ENCODE measurements at regions not wholly inside any gene's neighbourhood (a gene's known extent, or its start where the extent isn't known, plus 50 kb on each side); places are given as distances from the start of the nearest gene placed in this dataset.
"Not testable (repeated sequence)": the region's sequence is repeated elsewhere in the genome, so short reads cannot be mapped to it uniquely, and the experiment has no call there.

DNA sequence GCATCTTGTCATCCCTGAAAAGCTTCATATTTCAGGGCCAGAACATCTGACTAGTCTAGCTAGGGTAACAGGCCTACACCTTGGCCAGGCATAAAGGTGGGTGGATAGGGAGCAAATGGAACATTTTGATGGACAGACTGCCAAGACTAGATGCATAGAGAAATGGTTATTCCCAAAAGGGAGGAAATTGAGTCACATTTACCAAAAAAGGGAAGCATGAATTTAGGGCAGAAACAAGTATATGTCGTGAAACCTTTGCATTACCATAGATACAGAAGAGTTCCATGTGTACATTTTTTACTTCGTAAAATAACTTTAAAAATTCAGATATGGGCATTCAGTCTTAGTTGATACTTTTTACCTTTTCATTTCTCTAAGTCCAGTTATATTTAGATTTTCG, 101.3 kb upstream of the ZEB2 start:
- H3K27ac ChIP-seq (ENCODE audit: low read depth, low read length): no peak overlapping the region
- H3K9ac ChIP-seq (ENCODE audit: low read length): no peak overlapping the region
- no peaks in the 10 kb centered on the region for H3K27me3 ChIP-seq (ENCODE audit: control insufficient read depth, insufficient read depth, low read length)
- H3K36me3 ChIP-seq (ENCODE audit: control insufficient read depth, insufficient read depth, low read length): no peaks in the 10 kb centered on the region
- peaks cover 3% of the 10 kb centered on the region; the same call in 1 of the 2 replicates for H3K4me1 ChIP-seq (ENCODE audit: control insufficient read depth, insufficient read depth, low read length)
- peaks cover 12% of the 10 kb centered on the region for H3K9me3 ChIP-seq (ENCODE audit: control insufficient read depth, insufficient read depth, low read depth, low read length)
- no peak overlapping the region for H3K4me3 ChIP-seq (ENCODE audit: low read depth, low read length)

DNA sequence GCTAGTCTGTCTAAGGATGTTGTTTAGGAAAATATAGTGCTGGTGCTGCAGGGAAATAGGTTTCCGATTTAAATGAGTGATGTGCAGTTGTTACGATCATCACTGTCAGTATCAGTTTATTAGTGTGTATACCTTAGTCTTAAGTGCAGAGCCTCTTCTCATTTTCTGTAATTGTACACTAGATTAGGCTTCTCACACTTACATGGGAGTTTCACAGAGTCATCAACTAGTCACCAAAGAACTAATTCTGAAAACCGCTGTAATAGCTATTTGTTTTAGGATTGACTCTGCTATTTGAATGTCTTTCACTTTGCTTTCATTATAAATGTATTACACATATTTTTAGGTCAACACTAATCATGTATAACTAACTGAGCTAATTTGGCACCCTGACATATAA, 99.8 kb upstream of the ZEB2 start:
- H3K9me3 ChIP-seq (ENCODE audit: control insufficient read depth, insufficient read depth, low read depth, low read length): peaks cover 12% of the 10 kb centered on the region
- H3K36me3 ChIP-seq (ENCODE audit: control insufficient read depth, insufficient read depth, low read length): no peaks in the 10 kb centered on the region
- H3K4me3 ChIP-seq (ENCODE audit: low read depth, low read length): no peak overlapping the region
- no peak overlapping the region for H3K27ac ChIP-seq (ENCODE audit: low read depth, low read length)
- H3K27me3 ChIP-seq (ENCODE audit: control insufficient read depth, insufficient read depth, low read length): no peaks in the 10 kb centered on the region
- H3K9ac ChIP-seq (ENCODE audit: low read length): no peak overlapping the region
- 0 out of 2 replicates have a peak, but pooled peaks cover 5% of the 10 kb centered on the region for H3K4me1 ChIP-seq (ENCODE audit: control insufficient read depth, insufficient read depth, low read length)

DNA sequence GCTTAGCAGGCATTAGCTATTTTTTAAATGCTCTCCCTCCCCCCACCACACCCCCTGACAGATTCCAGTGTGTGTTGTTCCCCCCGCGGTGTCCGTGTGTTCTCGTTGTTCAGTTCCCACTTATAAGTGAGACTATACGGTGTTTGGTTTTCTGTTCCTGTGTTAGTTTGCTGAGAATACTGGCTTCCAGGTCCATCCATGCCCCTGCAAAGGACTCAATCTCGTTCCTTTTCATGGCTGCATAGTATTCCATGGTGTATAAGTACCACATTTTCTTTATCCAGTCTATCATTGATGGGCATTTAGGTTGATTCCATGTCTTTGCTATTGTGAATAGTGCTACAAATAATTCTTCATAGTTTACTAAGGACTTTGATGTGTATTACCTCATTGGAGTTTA, 97.3 kb upstream of the ZEB2 start:
- H3K4me3 ChIP-seq (ENCODE audit: low read depth, low read length); H3K4me1 ChIP-seq (ENCODE audit: control insufficient read depth, insufficient read depth, low read length); H3K27me3 ChIP-seq (ENCODE audit: control insufficient read depth, insufficient read depth, low read length); H3K9ac ChIP-seq (ENCODE audit: low read length); H3K27ac ChIP-seq (ENCODE audit: low read depth, low read length); H3K36me3 ChIP-seq (ENCODE audit: control insufficient read depth, insufficient read depth, low read length): not testable (repeated sequence)
- peaks cover 13% of the 10 kb centered on the region for H3K9me3 ChIP-seq (ENCODE audit: control insufficient read depth, insufficient read depth, low read depth, low read length)

DNA sequence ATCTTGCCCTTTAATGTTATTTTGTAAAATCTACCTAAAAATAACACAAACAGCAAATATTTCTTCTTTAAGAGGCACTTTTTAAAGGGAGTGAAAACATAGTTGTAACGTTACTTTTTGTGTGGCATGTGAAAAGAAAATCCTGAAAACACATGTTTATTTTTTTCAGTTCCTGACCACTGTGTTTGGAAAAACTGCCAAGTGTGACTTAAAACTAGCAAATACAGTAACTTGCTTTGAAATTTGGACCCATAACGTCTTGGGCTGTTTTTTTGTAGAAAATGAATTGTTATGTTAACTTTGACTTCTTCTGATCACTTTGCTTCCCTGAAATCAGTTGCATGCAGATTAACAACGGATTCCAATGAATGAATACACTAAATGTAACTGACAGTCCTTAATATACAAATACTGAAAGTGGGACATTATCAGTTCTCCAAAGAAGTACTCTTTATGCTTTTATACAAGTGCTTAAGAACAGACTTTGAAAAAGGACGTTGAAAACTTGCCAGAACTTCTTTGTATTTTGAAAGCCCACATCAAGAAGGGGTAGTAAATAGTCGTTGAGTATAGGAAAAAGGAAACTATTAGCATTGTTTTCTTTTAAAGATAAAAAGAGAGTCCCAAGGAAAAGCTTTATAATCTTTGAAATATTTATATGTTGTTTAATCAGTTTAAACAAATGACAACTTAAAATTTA, 96.1 kb upstream of the ZEB2 start:
- H3K27ac ChIP-seq (ENCODE audit: low read depth, low read length): no peak overlapping the region
- H3K9me3 ChIP-seq (ENCODE audit: control insufficient read depth, insufficient read depth, low read depth, low read length): peaks cover 7% of the 10 kb centered on the region; the same call in 1 of the 2 replicates
- H3K9ac ChIP-seq (ENCODE audit: low read length): no peak overlapping the region

DNA sequence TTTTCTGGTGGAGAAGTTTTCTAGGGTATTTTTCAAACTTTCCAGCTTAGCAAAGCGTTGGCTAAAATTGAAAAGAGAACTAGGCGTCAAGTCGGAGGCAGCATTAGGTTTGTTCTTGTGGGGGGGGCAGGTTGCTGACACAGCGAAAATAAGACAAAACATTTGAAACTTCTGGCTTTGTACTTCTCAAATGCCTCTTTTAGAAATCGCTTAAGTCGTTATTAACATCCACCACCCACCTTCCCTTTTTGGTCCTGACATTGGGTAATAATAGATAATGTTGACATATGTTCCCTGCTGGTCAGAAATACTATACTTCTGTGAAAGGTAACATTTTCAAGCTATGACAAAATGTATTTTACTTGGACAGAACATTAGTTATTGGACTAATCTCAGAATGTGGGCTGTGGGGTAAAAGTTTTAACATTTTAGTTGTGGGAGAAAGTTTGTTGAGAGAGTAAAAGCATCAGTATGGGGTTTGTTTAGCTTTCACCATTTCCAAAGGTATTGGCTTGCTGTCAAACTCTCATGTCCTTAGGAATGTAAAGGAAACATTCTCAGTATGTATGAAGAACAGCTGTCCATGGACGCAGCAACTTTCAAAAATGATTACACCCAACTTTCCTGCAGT, 88.1 kb upstream of the ZEB2 start:
- Histone ChIP-seq H3K9ac (ENCODE audit: low read length) (no peak overlapping the region), H3K4me3 (ENCODE audit: low read depth, low read length) (no peak overlapping the region), H3K4me1 (ENCODE audit: control insufficient read depth, insufficient read depth, low read length) (no peaks in the 10 kb centered on the region), H3K36me3 (ENCODE audit: control insufficient read depth, insufficient read depth, low read length) (no peaks in the 10 kb centered on the region), H3K27ac (ENCODE audit: low read depth, low read length) (no peak overlapping the region), H3K27me3 (ENCODE audit: control insufficient read depth, insufficient read depth, low read length) (no peaks in the 10 kb centered on the region), H3K9me3 (ENCODE audit: control insufficient read depth, insufficient read depth, low read depth, low read length) (no peaks in the 10 kb centered on the region)

More for the DNA sequence above, 96.1 kb upstream of the ZEB2 start:
- Histone ChIP-seq H3K36me3 (ENCODE audit: control insufficient read depth, insufficient read depth, low read length) (no peaks in the 10 kb centered on the region), H3K27me3 (ENCODE audit: control insufficient read depth, insufficient read depth, low read length) (no peaks in the 10 kb centered on the region), H3K4me3 (ENCODE audit: low read depth, low read length) (no peak overlapping the region), H3K4me1 (ENCODE audit: control insufficient read depth, insufficient read depth, low read length) (0 out of 2 replicates have a peak, but pooled peaks cover 5% of the 10 kb centered on the region)

- Histone ChIP-seq H3K36me3 (ENCODE audit: control insufficient read depth, insufficient read depth, low read length) (no peaks in the 10 kb centered on the region), H3K4me1 (ENCODE audit: control insufficient read depth, insufficient read depth, low read length) (no peaks in the 10 kb centered on the region), H3K27ac (ENCODE audit: low read depth, low read length) (no peak overlapping the region), H3K9me3 (ENCODE audit: control insufficient read depth, insufficient read depth, low read depth, low read length) (no peaks in the 10 kb centered on the region), H3K4me3 (ENCODE audit: low read depth, low read length) (no peak overlapping the region), H3K9ac (ENCODE audit: low read length) (no peak overlapping the region), H3K27me3 (ENCODE audit: control insufficient read depth, insufficient read depth, low read length) (no peaks in the 10 kb centered on the region)
These were observed 87.2 kb upstream of the ZEB2 start for GRCh38 chr2:144607099-144607498.

- no peak overlapping the region for H3K9ac ChIP-seq (ENCODE audit: low read length)
- no peak overlapping the region for H3K4me3 ChIP-seq (ENCODE audit: low read depth, low read length)
- no peaks in the 10 kb centered on the region for H3K27me3 ChIP-seq (ENCODE audit: control insufficient read depth, insufficient read depth, low read length)
- H3K4me1 ChIP-seq (ENCODE audit: control insufficient read depth, insufficient read depth, low read length): no peaks in the 10 kb centered on the region
- no peaks in the 10 kb centered on the region for H3K36me3 ChIP-seq (ENCODE audit: control insufficient read depth, insufficient read depth, low read length)
- no peaks in the 10 kb centered on the region for H3K9me3 ChIP-seq (ENCODE audit: control insufficient read depth, insufficient read depth, low read depth, low read length)
- H3K27ac ChIP-seq (ENCODE audit: low read depth, low read length): no peak overlapping the region
These were observed 86.7 kb upstream of the ZEB2 start for GRCh38 chr2:144606466-144607095.

- Histone ChIP-seq H3K9me3 (ENCODE audit: control insufficient read depth, insufficient read depth, low read depth, low read length) (no peaks in the 10 kb centered on the region), H3K9ac (ENCODE audit: low read length) (no peak overlapping the region), H3K27me3 (ENCODE audit: control insufficient read depth, insufficient read depth, low read length) (no peaks in the 10 kb centered on the region), H3K27ac (ENCODE audit: low read depth, low read length) (no peak overlapping the region), H3K4me1 (ENCODE audit: control insufficient read depth, insufficient read depth, low read length) (no peaks in the 10 kb centered on the region), H3K4me3 (ENCODE audit: low read depth, low read length) (no peak overlapping the region), H3K36me3 (ENCODE audit: control insufficient read depth, insufficient read depth, low read length) (no peaks in the 10 kb centered on the region)
These were observed 85.4 kb upstream of the ZEB2 start for GRCh38 chr2:144605231-144605840.

DNA sequence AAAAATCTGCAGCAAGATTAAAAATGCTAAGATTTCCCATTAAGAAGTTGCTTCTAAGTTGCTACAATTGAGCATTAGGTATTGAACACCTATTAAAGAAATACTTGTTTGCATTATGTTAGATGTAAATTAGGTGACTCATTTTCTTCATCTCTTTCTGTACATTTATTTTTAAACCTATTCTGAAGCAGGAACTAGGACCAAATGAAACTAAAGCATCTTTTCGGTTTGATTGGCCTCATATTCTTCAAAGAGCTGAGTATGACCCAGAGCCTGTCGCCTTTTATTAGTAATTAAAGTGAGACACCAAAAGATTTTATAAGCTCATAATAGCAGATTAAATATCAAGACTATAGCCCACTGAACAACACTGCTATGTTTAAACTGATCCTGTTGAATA, 83.4 kb upstream of the ZEB2 start:
- H3K36me3 ChIP-seq (ENCODE audit: control insufficient read depth, insufficient read depth, low read length): no peaks in the 10 kb centered on the region
- H3K4me1 ChIP-seq (ENCODE audit: control insufficient read depth, insufficient read depth, low read length): no peaks in the 10 kb centered on the region
- H3K27me3 ChIP-seq (ENCODE audit: control insufficient read depth, insufficient read depth, low read length): no peaks in the 10 kb centered on the region
- no peak overlapping the region for H3K9ac ChIP-seq (ENCODE audit: low read length)
- no peak overlapping the region for H3K4me3 ChIP-seq (ENCODE audit: low read depth, low read length)
- H3K27ac ChIP-seq (ENCODE audit: low read depth, low read length): no peak overlapping the region
- H3K9me3 ChIP-seq (ENCODE audit: control insufficient read depth, insufficient read depth, low read depth, low read length): no peaks in the 10 kb centered on the region

GRCh38 chr2:144598906-144599305, 79.0 kb upstream of the ZEB2 start:
- Histone ChIP-seq H3K9me3 (ENCODE audit: control insufficient read depth, insufficient read depth, low read depth, low read length) (no peaks in the 10 kb centered on the region), H3K27me3 (ENCODE audit: control insufficient read depth, insufficient read depth, low read length) (no peaks in the 10 kb centered on the region), H3K36me3 (ENCODE audit: control insufficient read depth, insufficient read depth, low read length) (no peaks in the 10 kb centered on the region), H3K4me3 (ENCODE audit: low read depth, low read length) (no peak overlapping the region), H3K9ac (ENCODE audit: low read length) (no peak overlapping the region), H3K27ac (ENCODE audit: low read depth, low read length) (no peak overlapping the region), H3K4me1 (ENCODE audit: control insufficient read depth, insufficient read depth, low read length) (peaks cover 29% of the 10 kb centered on the region)

Data from HUES6 (cell line).